Karpas-422 (cell line): ENCODE measurements at regions not wholly inside any gene's neighbourhood (a gene's known extent, or its start where the extent isn't known, plus 50 kb on each side); places are given as distances from the start of the nearest gene placed in this dataset. TPM values are rescaled to one million over a fixed set of nuclear protein-coding genes. Genes with fewer than 3 reads are reported as not detected.

Experiments
- DNase-seq: peaks from one replicate; pipeline ENCODE4 v3.0.0-alpha.2; 2015
- H2AFZ ChIP-seq: fragments of 200-600 bp; sonication (generic); 2 replicates; pipeline ENCODE4 v1.6.1; 2014; ENCODE audit warnings: antibody characterized with exemption, low read length, mixed read lengths
- H3K27ac ChIP-seq: fragments of 200-600 bp; sonication (generic); 2 replicates; pipeline ENCODE4 v1.5.1; 2014; ENCODE audit warnings: mild to moderate bottlenecking, low read length, moderate library complexity
- H3K27me3 ChIP-seq: fragments of 200-600 bp; sonication (generic); 2 replicates; pipeline ENCODE4 v1.6.1; 2014; ENCODE audit warnings: low read length, mixed read lengths
- H3K36me3 ChIP-seq: fragments of 200-600 bp; sonication (generic); 2 replicates; pipeline ENCODE4 v1.6.1; 2014; ENCODE audit warnings: low read length, mixed read lengths; ENCODE audit not compliant: insufficient read depth
- H3K4me1 ChIP-seq: fragments of 200-600 bp; sonication (generic); 2 replicates; pipeline ENCODE4 v1.6.1; 2014; ENCODE audit warnings: mild to moderate bottlenecking, low read length, mixed read lengths
- H3K4me2 ChIP-seq: fragments of 200-600 bp; sonication (generic); 2 replicates; pipeline ENCODE4 v1.6.1; 2014; ENCODE audit warnings: low read length, low read depth, mild to moderate bottlenecking; ENCODE audit not compliant: poor library complexity, severe bottlenecking
- H3K4me3 ChIP-seq: fragments of 200-600 bp; sonication (generic); 2 replicates; pipeline ENCODE4 v1.5.1; 2014; ENCODE audit warnings: mild to moderate bottlenecking, antibody characterized with exemption, low read length, mixed read lengths
- H3K79me2 ChIP-seq: fragments of 200-600 bp; sonication (generic); 2 replicates; pipeline ENCODE4 v1.6.1; 2014; ENCODE audit warnings: mild to moderate bottlenecking, low read length, mixed read lengths
- H3K9ac ChIP-seq: fragments of 200-600 bp; sonication (generic); 2 replicates; pipeline ENCODE4 v1.6.0; 2014; ENCODE audit warnings: low read length
- H3K9me2 ChIP-seq: fragments of 200-600 bp; sonication (generic), shearing (Covaris generic); replicated peaks from 2 replicates; pipeline ENCODE4 v1.6.0; 2014; ENCODE audit warnings: mild to moderate bottlenecking, low read length, moderate library complexity; ENCODE audit not compliant: insufficient read depth
- H3K9me3 ChIP-seq: fragments of 300-700, 200-600 bp; sonication (generic); 2 replicates; pipeline ENCODE4 v1.6.1; 2014; ENCODE audit warnings: low read length, mixed read lengths
- H4K20me1 ChIP-seq: fragments of 200-600 bp; sonication (generic); 2 replicates; pipeline ENCODE4 v1.6.1; 2014; ENCODE audit warnings: mild to moderate bottlenecking, antibody characterized with exemption, low read length, low read depth; ENCODE audit not compliant: insufficient read depth
- small RNA-seq: library from RNA; depleted of rRNA; stranded (forward); fragments of <200 nt; gene quantifications from one replicate; pipeline ENCODE3, GENCODE V24; 2014

- H3K4me2 ChIP-seq = no peak overlapping the region
- no peaks in the 10 kb centered on the region for H3K27me3 ChIP-seq
- no peak overlapping the region for H3K9ac ChIP-seq
- H3K4me3 ChIP-seq = no peak overlapping the region
- H3K9me3 ChIP-seq = peaks cover 8% of the 10 kb centered on the region; the same call in 1 of the 2 replicates
- no peaks in the 10 kb centered on the region for H3K9me2 ChIP-seq
- H3K36me3 ChIP-seq = no peaks in the 10 kb centered on the region
- H3K27ac ChIP-seq = no peak overlapping the region
- no peak for DNase-seq
- H4K20me1 ChIP-seq = no peaks in the 10 kb centered on the region
- H3K79me2 ChIP-seq = no peaks in the 10 kb centered on the region
- no peak overlapping the region for H2AFZ ChIP-seq
- H3K4me1 ChIP-seq = no peaks in the 10 kb centered on the region
These were observed 59.1 kb upstream of the UBE3A start for GRCh38 chr15:25497934-25498333.

GRCh38 chr15:25493823-25494526 is 55.2 kb upstream of the UBE3A start:
- Histone ChIP-seq H4K20me1 (no peaks in the 10 kb centered on the region), H3K9me2 (no peaks in the 10 kb centered on the region; the same call in 1 of the 2 replicates), H3K9ac (no peak overlapping the region), H3K9me3 (peaks cover 20% of the 10 kb centered on the region; the same call in 1 of the 2 replicates), H3K4me1 (no peaks in the 10 kb centered on the region), H2AFZ (no peak overlapping the region), H3K4me3 (no peak overlapping the region), H3K36me3 (no peaks in the 10 kb centered on the region), H3K27me3 (no peaks in the 10 kb centered on the region), H3K79me2 (no peaks in the 10 kb centered on the region), H3K4me2 (no peak overlapping the region), H3K27ac (no peak overlapping the region)
- no peak for DNase-seq

GRCh38 chr15:25492315-25492714 is 53.5 kb upstream of the UBE3A start:
- Histone ChIP-seq H3K27me3 (no peaks in the 10 kb centered on the region), H3K9me2 (no peaks in the 10 kb centered on the region; the same call in 1 of the 2 replicates), H3K4me2 (no peak overlapping the region), H4K20me1 (no peaks in the 10 kb centered on the region), H3K79me2 (no peaks in the 10 kb centered on the region), H3K4me1 (no peaks in the 10 kb centered on the region), H2AFZ (no peak overlapping the region), H3K36me3 (no peaks in the 10 kb centered on the region), H3K27ac (no peak overlapping the region), H3K4me3 (no peak overlapping the region), H3K9ac (no peak overlapping the region), H3K9me3 (peaks cover 21% of the 10 kb centered on the region; the same call in 1 of the 2 replicates)
- no peak for DNase-seq

Small RNA genes lying in the stretch of these regions (small RNA-seq; reads per million reads assigned to genes)
- gene AC023449.1 = not detected
